GM19025 (cell line): ENCODE measurements at regions not wholly inside any gene's neighbourhood (a gene's known extent, or its start where the extent isn't known, plus 50 kb on each side); places are given as distances from the start of the nearest gene placed in this dataset.

Source experiments
- ATAC-seq: cut with Tn5 transposase; IDR thresholded peaks from one replicate; pipeline ENCODE4 v1.9.1; 2021; ENCODE audit warnings: mild to moderate bottlenecking, low read depth, moderate library complexity; ENCODE audit not compliant: unreplicated experiment

- no peak for ATAC-seq
These were observed 278.7 kb downstream of the FOXO1 start for GRCh38 chr13:40387775-40388174.

GRCh38 chr13:40388617-40389016 lies 277.8 kb downstream of the FOXO1 start:
- ATAC-seq: peak; percentile 98

GRCh38 chr13:40389081-40389641 lies 277.3 kb downstream of the FOXO1 start:
- ATAC-seq: peak; percentile 40

GRCh38 chr13:40390401-40390916 lies 276.0 kb downstream of the FOXO1 start:
- ATAC-seq: no peak

GRCh38 chr13:40391788-40392187 lies 274.7 kb downstream of the FOXO1 start:
- ATAC-seq: no peak

- ATAC-seq: no peak
These were observed 272.0 kb downstream of the FOXO1 start for GRCh38 chr13:40394304-40394985.

- no peak for ATAC-seq
These were observed 268.4 kb downstream of the FOXO1 start for GRCh38 chr13:40398065-40398464.

- ATAC-seq: no peak
These were observed 266.7 kb downstream of the FOXO1 start for GRCh38 chr13:40399756-40400155.

GRCh38 chr13:40401911-40402776 lies 264.3 kb downstream of the FOXO1 start:
- peak; percentile 92 for ATAC-seq

- no peak for ATAC-seq
These were observed 263.5 kb downstream of the FOXO1 start for GRCh38 chr13:40402931-40403431.

- ATAC-seq: no peak
These were observed 262.8 kb downstream of the FOXO1 start for GRCh38 chr13:40403509-40404241.

- ATAC-seq: no peak
These were observed 262.0 kb downstream of the FOXO1 start for GRCh38 chr13:40404407-40404806.

GRCh38 chr13:40404967-40405716 lies 261.3 kb downstream of the FOXO1 start:
- no peak for ATAC-seq

GRCh38 chr13:40406405-40407120 lies 259.9 kb downstream of the FOXO1 start:
- no peak for ATAC-seq

- ATAC-seq: no peak
These were observed 258.9 kb downstream of the FOXO1 start for GRCh38 chr13:40407567-40407966.

- no peak for ATAC-seq
These were observed 257.8 kb downstream of the FOXO1 start for GRCh38 chr13:40408602-40409001.

- ATAC-seq: no peak
These were observed 257.2 kb downstream of the FOXO1 start for GRCh38 chr13:40409278-40409677.

- no peak for ATAC-seq
These were observed 256.1 kb downstream of the FOXO1 start for GRCh38 chr13:40410315-40410714.

GRCh38 chr13:40420160-40420740 lies 246.2 kb downstream of the FOXO1 start:
- ATAC-seq: no peak
